ENCODE measurements at regions not wholly inside any gene's neighbourhood (a gene's known extent, or its start where the extent isn't known, plus 50 kb on each side); places are given as distances from the start of the nearest gene placed in this dataset.
A peak's percentile ranks its signal among the peaks of the same experiment; 100 is the strongest.

DNA sequence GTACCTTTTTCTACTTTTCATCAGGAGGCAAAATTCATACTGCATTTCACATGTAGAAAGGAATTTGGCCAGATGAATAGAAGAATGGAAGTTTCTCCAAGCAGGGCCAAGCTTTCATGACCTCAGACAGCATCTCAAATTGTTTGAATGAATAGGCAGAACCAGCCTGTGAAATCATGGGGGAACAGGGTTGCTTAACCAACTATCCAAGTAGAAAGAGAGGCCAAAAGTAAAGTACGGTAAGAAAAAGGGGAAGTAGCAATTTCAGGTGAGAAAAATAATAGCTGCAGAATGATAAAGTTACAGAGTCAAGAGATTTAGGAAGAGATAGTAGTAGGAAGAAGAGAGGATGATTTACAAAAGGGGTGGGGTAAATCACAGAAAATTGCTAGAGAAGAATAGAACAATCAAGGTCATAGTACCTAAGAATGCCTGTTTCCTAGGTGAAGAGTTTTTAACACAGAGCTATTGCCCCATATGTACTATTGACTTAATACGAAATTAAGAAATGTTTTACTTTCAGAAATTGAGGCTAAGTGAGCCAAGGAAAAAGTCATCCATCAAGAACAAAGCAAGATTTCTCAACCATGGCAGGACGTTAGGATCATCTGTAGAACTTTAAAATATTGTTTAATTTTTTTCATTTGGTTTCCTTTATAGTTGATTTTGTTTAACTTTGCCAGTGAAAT, 177.1 kb upstream of the TET2 start:
- DNase-seq, result no peak

DNA sequence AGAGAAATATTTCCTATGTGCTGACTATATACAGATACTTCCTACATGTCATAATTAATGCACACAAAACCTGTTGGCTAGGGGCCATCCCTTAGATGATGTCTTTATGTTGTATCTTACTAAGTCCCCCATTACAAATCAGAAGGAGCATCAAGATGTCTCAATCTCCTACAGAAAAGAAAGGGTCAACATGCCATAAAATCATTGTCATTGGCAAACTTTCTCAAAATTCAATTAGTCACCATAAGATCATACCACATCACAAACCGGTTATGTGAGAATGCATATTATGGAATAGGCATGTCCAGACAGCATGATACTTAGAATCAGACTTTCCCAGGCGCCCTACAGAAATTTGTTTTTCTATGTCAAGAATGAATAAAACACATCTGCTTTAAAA, 175.2 kb upstream of the TET2 start:
- no peak for DNase-seq

DNA sequence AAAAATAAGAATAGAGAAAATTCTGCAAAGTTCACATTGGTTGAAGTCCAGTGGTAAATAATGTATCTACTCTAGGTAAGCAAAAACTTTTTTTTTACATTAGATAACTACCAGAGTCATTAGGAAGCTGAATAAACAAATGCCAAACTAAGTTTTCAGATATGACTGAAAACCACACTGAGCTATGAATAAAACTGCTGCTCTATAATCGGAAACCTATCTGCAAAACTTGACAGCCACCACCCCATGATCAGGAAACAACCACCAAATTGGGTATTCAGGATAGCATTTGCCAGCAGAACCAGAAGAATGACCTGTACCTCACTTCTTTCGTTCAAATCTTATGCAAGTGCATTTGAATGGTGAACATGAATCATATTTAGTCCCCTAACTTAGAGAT, 173.0 kb upstream of the TET2 start:
- DNase-seq, result no peak

DNA sequence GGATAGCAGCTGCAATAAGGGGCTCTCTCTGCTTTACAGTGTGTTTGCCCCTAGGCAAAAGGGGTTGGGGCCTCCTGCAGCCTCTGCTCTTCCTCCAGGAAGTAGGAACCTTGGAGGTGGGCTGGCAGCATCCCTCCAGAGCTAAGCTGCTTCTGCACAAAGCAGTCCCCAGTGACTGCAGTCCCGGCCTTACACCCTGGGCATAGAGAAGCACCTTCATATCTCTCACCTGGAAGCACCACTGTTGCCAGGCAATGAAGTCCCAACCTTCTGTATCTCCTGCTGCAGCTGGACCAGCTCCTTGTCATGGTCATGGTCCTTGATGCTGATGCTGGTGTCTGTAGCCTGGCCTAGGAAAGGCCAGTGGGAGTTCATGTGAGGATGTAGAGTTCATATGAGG, 171.1 kb upstream of the TET2 start:
- DNase-seq, result no peak

DNA sequence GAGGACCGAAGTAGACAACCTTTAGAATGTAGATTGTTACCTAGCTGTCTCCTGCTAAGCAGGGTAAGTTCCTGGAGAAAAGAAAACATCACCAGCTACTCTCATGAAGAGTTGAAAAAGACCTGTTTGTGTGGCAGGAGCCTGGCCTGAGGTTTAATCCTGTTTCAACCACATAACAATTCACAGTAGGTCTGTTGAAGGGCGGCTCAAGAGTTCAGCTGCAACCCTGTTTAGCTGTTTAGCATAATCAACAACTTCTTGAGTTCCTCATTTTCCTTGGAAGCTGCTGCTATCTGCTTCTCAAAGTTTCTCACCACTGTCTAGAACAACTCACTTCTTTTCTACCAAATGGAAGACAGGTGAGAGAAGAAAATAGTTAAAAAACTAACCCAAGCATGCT, 170.4 kb upstream of the TET2 start:
- no peak for DNase-seq

DNA sequence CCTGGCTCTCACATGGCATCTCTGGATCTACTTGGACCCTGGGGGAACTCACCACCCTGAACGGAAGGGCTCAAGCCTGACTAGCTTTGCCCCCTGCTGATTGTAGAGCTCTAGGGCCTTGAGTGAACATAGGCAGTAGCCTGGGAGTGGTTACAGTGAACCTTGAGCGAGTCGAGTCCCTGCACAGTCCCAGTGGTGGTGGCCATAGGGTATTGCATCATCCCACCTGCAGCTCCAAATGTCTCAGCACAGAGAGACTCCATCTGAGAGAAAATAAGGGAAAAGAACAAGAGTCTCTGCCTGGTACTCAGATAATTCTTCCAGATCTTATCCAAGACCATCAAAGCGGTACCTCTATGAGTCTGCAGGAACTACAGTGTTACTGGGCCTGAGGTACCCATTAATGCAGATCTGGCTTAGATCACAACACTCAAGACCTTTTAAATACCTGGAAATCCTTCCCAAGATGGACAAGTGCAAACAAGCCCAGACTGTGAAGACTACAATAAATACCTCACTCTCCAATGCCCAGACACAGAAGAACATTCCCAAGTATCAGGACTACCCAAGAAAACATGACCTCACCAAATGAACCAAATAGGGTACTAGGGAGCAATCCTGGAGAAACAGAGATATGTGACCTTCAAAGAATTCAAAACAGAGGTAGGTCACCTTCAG, 167.5 kb upstream of the TET2 start:
- DNase-seq, result no peak

DNA sequence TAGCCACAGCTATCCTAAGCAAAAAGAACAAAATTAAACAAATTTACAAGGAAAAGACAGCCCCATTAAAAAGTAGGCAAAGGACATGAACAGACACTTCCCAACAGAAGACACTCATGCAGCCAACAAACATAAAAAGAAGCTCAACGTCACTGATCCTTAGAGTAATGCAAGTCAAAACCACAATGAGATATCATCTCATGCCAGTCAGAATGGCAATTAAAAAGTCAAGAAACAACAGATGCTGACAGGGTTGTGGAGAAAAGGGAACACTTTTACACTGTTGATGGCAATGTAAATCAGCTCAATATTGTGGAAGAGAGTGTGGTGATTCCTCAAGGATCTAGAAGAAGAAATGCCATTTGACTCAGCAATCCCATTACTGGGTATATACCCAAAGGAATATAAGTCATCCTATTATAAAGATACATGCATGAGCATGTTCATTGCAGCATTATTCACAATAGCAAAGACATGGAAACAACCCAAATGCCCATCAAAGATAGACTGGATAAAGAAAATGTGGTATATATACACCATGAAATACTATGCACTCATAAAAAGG, 163.0 kb upstream of the TET2 start:
- no peak for DNase-seq

DNA sequence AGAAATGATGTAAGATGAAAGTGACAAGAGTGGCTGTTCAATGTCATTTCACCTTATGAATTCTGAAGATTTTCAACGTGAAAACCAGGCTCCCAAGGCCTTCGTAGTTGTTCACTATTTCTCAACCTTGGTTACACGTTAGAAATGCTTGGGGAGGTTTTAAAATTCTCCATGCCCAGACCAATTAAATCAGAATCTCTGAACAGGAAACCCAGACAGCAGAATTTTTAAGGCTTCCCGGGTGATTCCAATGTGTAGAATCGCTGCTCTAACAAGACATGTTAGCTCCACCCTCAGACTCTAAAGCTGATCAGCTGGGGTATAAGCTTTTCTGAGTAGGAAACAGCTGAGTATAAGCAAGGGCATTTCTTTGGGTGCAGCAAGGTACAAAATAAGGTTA, 160.4 kb upstream of the TET2 start:
- DNase-seq, result no peak

DNA sequence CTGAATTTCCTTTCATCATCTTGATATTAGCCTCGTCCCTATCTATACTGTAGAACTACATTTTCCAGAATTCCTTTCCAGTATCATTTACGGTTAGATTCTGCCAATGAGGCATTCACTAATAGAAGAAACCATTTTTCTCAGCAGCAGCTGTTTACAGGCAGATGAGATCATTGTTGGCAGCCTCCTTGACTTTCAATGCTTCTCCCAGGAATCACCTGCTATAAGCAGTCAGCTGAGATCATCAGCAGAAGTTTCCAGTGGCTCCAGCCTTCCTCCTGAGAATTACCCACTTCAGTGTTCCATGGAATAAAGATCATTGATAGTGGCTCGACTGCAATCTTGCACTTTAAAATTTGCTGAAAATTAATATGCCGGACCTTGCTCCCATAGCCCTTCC, 157.3 kb upstream of the TET2 start:
- no peak for DNase-seq

DNA sequence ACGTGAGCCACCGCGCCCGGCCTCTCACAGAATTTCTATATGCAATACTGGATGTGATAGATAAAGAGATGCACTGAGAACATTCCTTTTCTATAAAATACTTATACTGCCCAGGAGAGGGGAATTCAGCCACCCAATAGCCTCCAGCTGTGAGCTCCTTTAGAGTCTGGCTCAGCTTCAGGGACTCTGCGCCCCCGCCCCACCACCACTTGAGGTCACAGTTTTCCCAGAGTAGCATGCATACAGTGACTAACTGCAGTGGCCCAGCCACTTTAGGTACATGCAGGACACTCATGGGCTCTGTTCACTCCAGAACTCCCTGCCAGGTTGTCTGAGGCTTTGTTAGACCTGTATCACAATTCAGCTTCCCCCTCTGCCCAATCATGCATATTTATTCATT, 144.4 kb upstream of the TET2 start:
- DNase-seq, result no peak

DNA sequence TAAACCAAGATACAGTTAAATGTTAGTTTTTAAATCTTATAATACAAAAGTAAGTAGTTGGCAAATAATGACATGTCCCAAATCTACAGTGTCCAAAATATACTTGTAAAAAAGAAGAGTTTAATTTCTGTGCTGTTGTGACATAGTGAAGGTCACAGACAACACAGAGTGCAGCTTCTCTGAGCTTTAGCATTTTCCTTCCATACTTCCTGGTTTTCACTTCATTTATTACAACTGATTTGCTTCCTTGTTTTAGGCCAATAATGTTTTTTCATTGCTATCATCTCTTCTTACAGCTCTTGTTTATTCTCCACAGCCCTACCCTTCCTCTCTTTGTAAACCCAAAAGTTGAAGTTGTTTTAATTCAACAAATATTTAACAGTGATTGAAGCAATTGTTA, 132.4 kb upstream of the TET2 start:
- no peak for DNase-seq

DNA sequence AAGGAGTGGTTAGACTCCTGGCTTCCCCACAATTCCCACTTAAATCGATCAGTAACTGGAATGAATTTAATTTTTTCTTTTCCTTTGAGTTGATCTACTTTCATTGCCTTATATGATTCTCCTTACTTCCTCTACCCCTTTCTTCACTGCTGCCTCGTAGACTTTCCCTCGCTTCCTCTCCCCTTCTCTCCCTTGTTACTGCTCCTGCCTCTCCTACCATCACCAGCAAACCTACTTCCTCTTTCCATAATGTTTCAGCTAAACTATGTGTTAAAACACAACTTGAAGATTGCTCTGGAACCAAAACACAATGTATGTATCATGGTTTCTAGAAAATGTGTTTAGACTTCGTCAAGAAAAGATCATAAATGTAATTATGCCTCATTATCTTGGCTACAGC, 132.0 kb upstream of the TET2 start:
- no peak for DNase-seq

DNA sequence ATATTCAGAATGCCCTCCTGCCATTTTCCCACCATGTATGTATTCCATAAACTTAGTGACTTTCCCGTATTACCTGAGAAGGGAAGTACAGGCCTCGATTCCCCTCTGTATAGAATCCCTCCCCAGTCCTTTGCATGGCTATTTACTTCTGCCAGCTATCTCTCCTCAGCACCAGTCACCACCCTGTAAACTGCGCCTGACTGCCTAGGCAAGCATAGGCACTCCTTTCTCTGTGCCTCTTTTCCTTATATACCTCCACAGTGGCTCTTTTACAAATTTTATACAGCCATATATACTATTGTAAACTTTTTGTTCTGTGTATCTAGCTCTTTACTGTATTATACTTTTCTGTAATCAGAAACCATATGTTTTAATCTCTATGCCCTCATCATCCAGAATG, 130.9 kb upstream of the TET2 start:
- no peak for DNase-seq

DNA sequence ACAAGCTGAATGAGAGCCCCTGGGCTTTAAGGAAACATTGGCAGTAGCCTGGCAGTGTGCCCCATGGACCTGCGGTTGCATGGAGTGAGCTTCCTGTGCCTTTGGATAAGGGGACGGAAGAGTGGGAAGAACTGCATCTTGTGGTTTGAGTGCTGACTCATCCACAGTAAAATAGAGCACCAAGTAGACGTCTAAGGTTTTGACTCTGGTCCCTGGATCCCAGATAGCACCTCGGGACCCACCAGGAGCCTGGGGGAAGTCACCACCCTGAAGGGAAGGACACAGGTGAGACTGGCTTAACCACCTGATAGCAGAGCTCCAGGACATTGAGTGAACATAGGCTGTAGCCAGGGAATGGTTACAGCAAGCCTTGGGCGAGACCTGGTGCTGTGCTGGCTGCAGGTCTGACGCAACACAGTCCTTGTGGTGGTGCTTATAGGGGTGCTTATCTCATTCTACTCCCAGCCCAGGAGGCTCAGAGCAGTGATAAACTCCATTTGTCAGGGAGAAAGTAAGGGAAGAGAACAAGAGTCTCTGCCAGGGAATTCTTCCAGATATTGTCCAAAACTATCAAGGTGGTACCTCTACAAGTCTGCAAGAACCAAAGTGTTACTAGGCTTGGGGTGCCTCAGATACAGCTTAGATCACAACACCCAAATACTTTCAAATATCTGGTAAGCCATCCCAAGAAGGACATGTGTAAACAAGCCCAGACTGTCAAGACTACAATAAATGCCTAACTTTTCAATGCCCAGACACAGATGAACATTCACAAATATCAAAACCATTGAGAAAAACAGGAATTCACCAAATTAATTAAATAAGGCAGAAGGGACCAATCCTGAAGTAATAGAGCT, 123.6 kb upstream of the TET2 start:
- DNase-seq, result no peak

DNA sequence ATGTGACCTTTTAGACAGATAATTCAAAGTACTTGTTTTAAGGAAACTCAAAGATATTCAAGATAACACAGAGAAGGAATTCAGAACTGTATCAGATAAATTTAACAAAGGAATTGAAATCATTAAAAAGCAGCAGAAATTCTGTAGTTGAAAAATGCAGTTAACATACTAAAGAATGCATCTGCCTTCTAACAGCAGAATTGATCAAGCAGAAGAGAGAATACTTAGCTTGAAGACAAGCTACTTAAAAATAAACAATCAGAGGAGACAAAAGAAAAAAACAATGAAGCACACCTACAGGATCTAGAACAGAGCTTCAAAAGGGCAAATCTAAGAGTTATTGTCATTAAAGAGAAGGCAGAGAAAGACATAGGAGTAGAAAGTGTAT, 123.0 kb upstream of the TET2 start:
- no peak for DNase-seq

DNA sequence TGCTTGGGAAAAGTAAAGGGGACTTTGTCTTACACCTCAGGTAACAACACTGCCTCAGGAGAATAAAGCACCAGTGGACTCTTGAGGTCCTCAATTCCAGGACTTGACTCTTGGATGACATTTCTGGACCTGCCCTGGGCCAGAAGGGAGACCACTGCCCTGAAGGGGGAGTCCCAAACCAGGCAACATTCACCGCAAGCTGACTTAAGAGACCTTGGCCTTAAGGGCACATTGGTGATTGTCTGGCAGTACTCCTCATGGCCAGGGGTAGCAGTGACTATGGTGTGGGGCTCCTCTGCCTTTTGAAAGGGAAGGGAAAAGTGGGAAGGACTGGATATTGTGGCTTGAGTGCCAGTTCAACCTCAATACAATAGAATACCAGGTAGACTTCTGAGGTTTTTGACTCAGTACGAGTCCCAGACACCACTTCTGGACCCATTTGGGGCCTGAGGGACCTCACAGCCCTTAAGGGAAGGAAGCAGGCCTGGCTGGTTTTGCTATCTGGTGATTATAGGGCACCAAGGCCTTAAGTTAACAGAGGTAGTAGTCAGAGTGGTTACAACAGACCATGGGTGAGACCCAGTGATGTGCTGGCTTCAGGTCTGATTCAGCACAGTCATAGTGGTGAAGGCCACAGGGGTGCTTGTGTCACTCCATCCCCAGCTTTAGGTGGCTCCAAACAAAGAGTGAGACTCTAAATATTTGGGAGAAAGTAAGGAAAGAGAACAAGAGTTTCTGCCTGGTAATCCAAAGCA, 121.2 kb upstream of the TET2 start:
- DNase-seq, result no peak

DNA sequence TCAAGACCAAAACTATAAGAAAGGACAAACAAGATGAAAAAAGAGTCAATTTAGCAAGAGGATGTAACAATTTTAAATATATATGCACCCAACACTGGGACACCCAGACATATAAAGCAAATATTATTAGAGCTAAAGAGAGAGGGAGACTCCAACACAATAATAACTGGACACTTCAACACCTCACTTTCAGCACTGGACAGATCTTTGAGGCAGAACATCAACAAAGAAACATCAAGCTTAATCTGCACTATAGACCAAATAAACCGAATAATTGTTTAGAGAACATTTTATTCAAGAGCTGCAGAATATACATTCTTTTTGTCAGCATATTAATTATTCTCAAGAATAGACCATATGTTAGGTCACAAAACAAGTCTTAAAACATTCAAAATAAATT, 109.7 kb upstream of the TET2 start:
- no peak for DNase-seq

DNA sequence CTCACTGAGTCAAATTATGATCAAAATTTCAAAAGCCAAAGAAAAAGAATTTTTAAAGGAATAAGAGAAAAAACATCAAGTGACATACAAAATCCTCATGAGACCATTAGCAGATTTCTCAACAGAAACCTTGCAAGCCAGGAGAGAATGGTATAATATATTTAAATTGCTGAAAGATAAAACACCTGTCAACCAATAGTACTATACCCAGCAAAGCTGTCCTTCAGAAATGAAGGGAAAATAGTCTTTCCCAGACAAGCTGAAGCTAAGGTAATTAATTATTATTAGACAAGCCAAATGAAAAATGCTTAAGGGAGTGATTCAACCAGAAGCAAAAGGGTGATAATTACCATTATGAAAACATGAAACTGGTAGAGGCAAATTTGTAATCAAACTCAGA, 104.2 kb upstream of the TET2 start:
- no peak for DNase-seq

DNA sequence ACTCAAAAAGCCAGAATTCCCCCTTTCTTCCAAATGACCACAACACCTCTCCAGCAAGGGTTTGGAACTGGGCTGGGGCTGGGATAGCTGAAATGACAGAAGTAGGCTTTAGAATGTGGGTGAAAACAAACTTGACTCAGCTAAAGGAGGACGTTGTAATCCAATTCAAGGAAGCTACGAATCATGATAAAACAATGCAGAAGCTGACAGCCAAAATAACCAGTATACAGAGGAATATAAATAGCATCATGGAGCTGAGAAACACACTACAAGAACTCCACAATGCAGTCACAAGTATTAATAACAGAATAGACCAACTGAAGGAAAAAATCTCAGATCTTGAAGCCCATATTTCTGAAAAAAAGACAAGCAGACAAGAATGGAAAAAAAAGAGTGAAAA, 95.8 kb upstream of the TET2 start:
- no peak for DNase-seq

DNA sequence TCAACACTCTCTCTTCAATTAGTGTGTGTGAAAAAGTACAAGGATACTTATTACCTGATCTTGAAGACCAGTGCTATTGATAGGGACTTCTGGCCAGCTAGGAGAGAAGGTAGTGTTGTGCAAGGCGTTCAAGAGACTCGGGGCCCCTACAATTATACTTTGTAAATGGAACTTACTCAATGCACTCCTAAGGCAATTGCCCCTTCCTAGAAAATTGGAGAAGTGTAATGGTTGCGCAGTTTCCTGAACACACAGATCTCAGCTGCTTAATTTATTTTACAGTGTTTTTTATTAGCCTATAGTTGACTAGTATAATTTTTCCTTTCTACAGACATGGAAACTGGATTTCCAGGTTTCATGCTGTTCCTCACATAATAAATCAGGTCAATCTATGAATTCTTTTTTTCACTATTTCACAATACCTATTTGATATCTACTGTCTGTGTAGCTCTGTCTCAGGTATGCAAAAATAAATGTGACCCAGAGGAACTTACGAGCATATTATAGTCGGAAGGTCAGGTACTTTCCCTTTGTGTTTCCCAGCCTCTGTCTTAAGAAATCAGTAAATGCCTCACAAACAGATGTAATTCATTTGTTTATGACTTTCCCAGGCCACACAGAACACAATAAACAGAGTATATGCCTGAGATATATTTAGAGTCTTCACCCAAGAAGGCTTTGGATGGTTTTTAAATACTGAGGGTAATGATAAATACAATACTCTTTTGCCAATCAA, 89.1 kb upstream of the TET2 start:
- DNase-seq, result no peak

DNA sequence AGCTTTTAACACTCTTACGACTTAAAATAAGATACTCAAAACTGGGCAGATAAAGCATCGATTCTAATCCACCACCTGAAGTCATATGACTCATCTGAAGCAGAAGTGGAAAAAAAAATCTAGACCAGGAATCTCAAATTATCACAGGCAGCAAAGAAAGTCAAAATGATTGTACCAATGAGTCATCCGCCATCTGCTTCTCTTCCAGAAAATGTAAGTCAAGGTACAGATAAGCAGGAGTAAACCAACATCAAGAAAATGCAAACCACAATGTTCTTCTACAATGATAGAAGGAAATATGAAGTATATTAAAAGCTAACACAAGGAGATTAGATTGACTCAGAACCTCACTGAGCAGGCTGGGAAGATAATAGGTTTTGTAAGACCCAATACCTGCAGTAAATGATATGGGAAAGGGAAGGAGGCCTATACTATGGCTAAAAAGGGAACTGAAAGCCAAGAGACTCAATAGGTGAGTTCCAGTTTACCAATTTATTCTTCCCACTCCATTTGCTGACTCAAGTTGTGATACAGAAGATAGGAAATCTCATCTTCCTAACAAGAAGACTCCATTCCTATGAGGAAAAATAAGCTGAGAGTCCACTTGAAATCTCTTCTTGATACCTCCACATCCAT, 88.4 kb upstream of the TET2 start:
- DNase-seq, result no peak

DNA sequence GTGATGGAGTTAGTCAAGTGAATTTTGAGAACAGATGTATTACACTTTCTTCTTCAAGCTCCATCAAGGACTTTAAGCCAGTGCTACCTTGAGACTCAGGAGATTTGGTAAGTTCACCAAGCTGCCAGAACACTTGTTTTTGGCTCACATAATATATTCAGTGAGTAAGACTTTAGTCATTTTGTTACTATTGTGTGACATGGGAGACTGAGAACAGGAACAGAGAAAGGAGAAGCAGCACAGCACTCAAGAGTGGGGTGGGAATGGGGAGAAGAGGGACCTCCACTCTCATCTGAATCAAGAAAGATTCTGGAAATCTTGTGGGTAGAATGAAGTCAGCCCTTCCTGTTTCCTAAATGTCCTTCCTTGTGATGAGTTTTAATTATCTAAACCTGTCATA, 87.3 kb upstream of the TET2 start:
- DNase-seq, result peak; percentile 20
